HCT116 (cell line): ENCODE measurements at regions not wholly inside any gene's neighbourhood (a gene's known extent, or its start where the extent isn't known, plus 50 kb on each side); places are given as distances from the start of the nearest gene placed in this dataset.

Experiments
- ATAC-seq: fragments of 200-7000 bp; cut with Tn5 transposase; 2 replicates; pipeline ENCODE4 v1.9.1; 2020; ENCODE audit warnings: mild to moderate bottlenecking, moderate library complexity
- BruUV-seq: library from RNA; stranded (reverse); fragments of 400-500 nt; replicated peaks from 2 replicates; lab custom pipeline; 2021; lab: Mats Ljungman, UMichigan
- CTCF ChIA-PET: fragments of 300-600 bp; sonication (Branson Sonifier 250); formaldehyde crosslinking; loops from one replicate; lab custom pipeline; 2021; ENCODE audit warnings: antibody characterized with exemption; lab: Charles Lee
- POLR2A ChIA-PET: fragments of 300-600, 350-600 bp; sonication (Branson Sonifier 250); formaldehyde crosslinking; loops from one replicate; lab custom pipeline; 2021; ENCODE audit warnings: antibody characterized with exemption; lab: Charles Lee
- RAD21 ChIA-PET, 2 experiments: fragments of 300-600 bp; sonication (Branson Sonifier 250); formaldehyde crosslinking; loops; one replicate each; lab custom pipeline; 2023; ENCODE audit warnings: low total read pairs in 2 of 2; ENCODE audit not compliant: uncharacterized antibody in 2 of 2, unreplicated experiment in 2 of 2, low non-redundant PET in 1 of 2; lab: Charles Lee
- DNase-seq: peaks from one replicate; pipeline ENCODE4 v3.0.0-alpha.2; 2010; ENCODE audit warnings: low read depth, low spot score
- H2AFZ ChIP-seq: fragments of 200-600 bp; shearing (Covaris generic), sonication (generic); 2 replicates; pipeline ENCODE4 v1.6.1; 2017; ENCODE audit warnings: low read depth, mixed run types, mixed read lengths, antibody characterized with exemption, low read length; ENCODE audit not compliant: poor library complexity, severe bottlenecking
- H3K27ac ChIP-seq: 2 replicates; pipeline ENCODE4 v1.5.1; 2012; ENCODE audit warnings: low read depth, low read length
- H3K27me3 ChIP-seq: fragments of 200-600 bp; sonication (generic); 2 replicates; pipeline ENCODE4 v1.6.1; 2016; ENCODE audit warnings: mixed run types, low read length, mixed read lengths; ENCODE audit not compliant: insufficient read depth
- H3K36me3 ChIP-seq, 2 experiments: fragments of 200-500 bp in 1 of 2; fragments of 200-600 bp in 1 of 2; sonication (Bioruptor generic) in 1 of 2; sonication (generic) in 1 of 2; 2 replicates each; pipeline versions ENCODE4 v1.5.1 to v1.6.1; 2014 to 2016; ENCODE audit warnings: low read length in 2 of 2, inconsistent platforms in 1 of 2, mixed read lengths in 1 of 2, mixed run types in 1 of 2; ENCODE audit not compliant: insufficient read depth in 2 of 2, control insufficient read depth in 1 of 2
- H3K4me1 ChIP-seq, 2 experiments: fragments of 200-600 bp in 1 of 2; sonication (generic) in 1 of 2; 2 replicates each; pipeline versions ENCODE4 v1.5.1 to v1.6.1; 2012 to 2017; ENCODE audit warnings: low read length in 2 of 2, inconsistent platforms in 1 of 2, mild to moderate bottlenecking in 1 of 2, mixed read lengths in 1 of 2, mixed run types in 1 of 2, moderate library complexity in 1 of 2; ENCODE audit not compliant: insufficient read depth in 2 of 2, control insufficient read depth in 1 of 2
- H3K4me2 ChIP-seq: fragments of 200-600 bp; sonication (generic); 2 replicates; pipeline ENCODE4 v1.6.1; 2017; ENCODE audit warnings: mixed run types, low read length, mixed read lengths
- H3K4me3 ChIP-seq, 2 experiments: fragments of 200-600 bp in 1 of 2; sonication (generic) in 1 of 2; replicated peaks in 1 of 2; 2 replicates each; pipeline ENCODE4 v1.5.1; 2011 to 2016; ENCODE audit warnings: low read length in 2 of 2, control low read depth in 1 of 2, low read depth in 1 of 2, mild to moderate bottlenecking in 1 of 2, mixed read lengths in 1 of 2, mixed run types in 1 of 2
- H3K79me2 ChIP-seq: fragments of 200-600 bp; sonication (generic); 2 replicates; pipeline ENCODE4 v1.6.1; 2017; ENCODE audit warnings: mild to moderate bottlenecking, mixed run types, low read length, moderate library complexity, mixed read lengths; ENCODE audit not compliant: insufficient read depth
- H3K9ac ChIP-seq: fragments of 200-600 bp; sonication (generic); 2 replicates; pipeline ENCODE4 v1.6.1; 2016; ENCODE audit warnings: low read length, mixed read lengths
- H3K9me2 ChIP-seq: fragments of 200-600 bp; sonication (generic), shearing (Covaris generic); 2 replicates; pipeline ENCODE4 v1.6.1; 2017; ENCODE audit warnings: mixed run types, mild to moderate bottlenecking, moderate library complexity; ENCODE audit not compliant: insufficient read depth
- H3K9me3 ChIP-seq, 2 experiments: fragments of 200-500 bp in 1 of 2; fragments of 200-600 bp in 1 of 2; sonication (Bioruptor generic) in 1 of 2; sonication (generic) in 1 of 2; 2 replicates each; pipeline ENCODE4 v1.6.1; 2014 to 2017; ENCODE audit warnings: low read length in 2 of 2, mixed read lengths in 2 of 2, inconsistent platforms in 1 of 2, low read depth in 1 of 2, mild to moderate bottlenecking in 1 of 2, mixed run types in 1 of 2, moderate library complexity in 1 of 2; ENCODE audit not compliant: control insufficient read depth in 1 of 2, insufficient read depth in 1 of 2
- H4K20me1 ChIP-seq: fragments of 200-600 bp; sonication (generic), shearing (Covaris generic); 2 replicates; pipeline ENCODE4 v1.6.1; 2017; ENCODE audit warnings: mixed run types, mild to moderate bottlenecking, moderate library complexity; ENCODE audit not compliant: insufficient read depth
- ATF3 ChIP-seq: IDR thresholded peaks from 2 replicates; pipeline ENCODE4 v1.6.1; 2012
- CBX3 ChIP-seq: IDR thresholded peaks from 2 replicates; pipeline ENCODE4 v1.6.1; 2012; ENCODE audit warnings: low read depth
- CEBPB ChIP-seq: IDR thresholded peaks from 2 replicates; pipeline ENCODE4 v1.6.1; 2012; ENCODE audit warnings: low read depth
- CTCF ChIP-seq, 3 experiments: fragments of 200-600 bp in 1 of 3; sonication (generic) in 1 of 3; IDR thresholded peaks in 2 of 3; conservative IDR thresholded peaks in 1 of 3; 2 replicates each; pipeline ENCODE4 v1.5.1; 2012 to 2017; ENCODE audit warnings: low read depth in 2 of 3, low read length in 2 of 3, antibody characterized with exemption in 1 of 3, borderline replicate concordance in 1 of 3, control low read depth in 1 of 3, mild to moderate bottlenecking in 1 of 3, mixed read lengths in 1 of 3, mixed run types in 1 of 3, moderate library complexity in 1 of 3; ENCODE audit not compliant: insufficient read depth in 1 of 3
- EGR1 ChIP-seq: IDR thresholded peaks from 2 replicates; pipeline ENCODE4 v1.6.1; 2012; ENCODE audit warnings: low read depth
- ELF1 ChIP-seq: IDR thresholded peaks from 2 replicates; pipeline ENCODE4 v1.6.1; 2012; ENCODE audit warnings: low read depth, borderline replicate concordance
- EZH2phosphoT487 ChIP-seq: fragments of 200-600 bp; IDR thresholded peaks from 2 replicates; pipeline ENCODE4 v1.6.1; 2018; ENCODE audit warnings: antibody characterized with exemption, borderline replicate concordance
- FOSL1 ChIP-seq: IDR thresholded peaks from 2 replicates; pipeline ENCODE4 v1.6.1; 2012; ENCODE audit warnings: low read depth
- JUND ChIP-seq: IDR thresholded peaks from 2 replicates; pipeline ENCODE4 v1.6.1; 2012
- MAX ChIP-seq: IDR thresholded peaks from 2 replicates; pipeline ENCODE4 v1.6.1; 2012
- POLR2A ChIP-seq: IDR thresholded peaks from 2 replicates; pipeline ENCODE4 v1.7.0; 2011; ENCODE audit warnings: borderline replicate concordance; ENCODE audit not compliant: insufficient read depth, insufficient read length; ENCODE audit errors: extremely low read depth
- RAD21 ChIP-seq: IDR thresholded peaks from 2 replicates; pipeline ENCODE4 v1.6.1; 2012; ENCODE audit warnings: low read depth, mild to moderate bottlenecking
- REST ChIP-seq: IDR thresholded peaks from 2 replicates; pipeline ENCODE4 v1.6.1; 2012; ENCODE audit warnings: low read depth
- SIN3A ChIP-seq: IDR thresholded peaks from 2 replicates; pipeline ENCODE4 v1.6.1; 2012; ENCODE audit warnings: low read depth
- SP1 ChIP-seq: IDR thresholded peaks from 2 replicates; pipeline ENCODE4 v1.6.1; 2012; ENCODE audit warnings: low read depth
- SRF ChIP-seq: IDR thresholded peaks from 2 replicates; pipeline ENCODE4 v1.6.1; 2012; ENCODE audit warnings: low read depth
- YY1 ChIP-seq: IDR thresholded peaks from 2 replicates; pipeline ENCODE4 v1.6.1; 2011; ENCODE audit warnings: low read length, low read depth, moderate library complexity, mild to moderate bottlenecking; ENCODE audit not compliant: insufficient replicate concordance; ENCODE audit errors: extremely low read depth
- ZBTB33 ChIP-seq: IDR thresholded peaks from 2 replicates; pipeline ENCODE4 v1.6.1; 2011; ENCODE audit warnings: mild to moderate bottlenecking, low read length, moderate library complexity; ENCODE audit not compliant: insufficient replicate concordance; ENCODE audit errors: extremely low read depth
- ZFX ChIP-seq: fragments of 450-650 bp; IDR thresholded peaks from 2 replicates; pipeline ENCODE4 v1.6.1; 2017
- ZNF274 ChIP-seq: fragments of 200-500 bp; sonication (Bioruptor generic); IDR thresholded peaks from 2 replicates; pipeline ENCODE4 v1.6.1; 2014; ENCODE audit warnings: mild to moderate bottlenecking, low read depth, low read length, inconsistent platforms
- intact Hi-C: fragments of 100-400 bp; cut with micrococcal nuclease; formaldehyde crosslinking; loops from 2 replicates; pipeline ENCODE4 v1.10.0; 2022

- POLR2A ChIA-PET: no interaction called here
- no peaks in the 10 kb centered on the region for H3K79me2 ChIP-seq
- BruUV-seq: no TSS peak
Observed at GRCh38 chr2:220064111-220065030, 436.9 kb downstream of the SLC4A3 start.

More at GRCh38 chr2:220064111-220065030, 436.9 kb downstream of the SLC4A3 start:
- Histone ChIP-seq H3K27ac (no peak overlapping the region), H3K27me3 (no peaks in the 10 kb centered on the region), H3K9me2 (no peaks in the 10 kb centered on the region), H3K9me3 (no peaks in the 10 kb centered on the region), H3K4me1 (no peaks in the 10 kb centered on the region), H3K4me3 (no peak overlapping the region), H4K20me1 (no peaks in the 10 kb centered on the region; the same call in 1 of the 2 replicates), H2AFZ (no peak overlapping the region), H3K9ac (no peak overlapping the region), H3K4me2 (no peak overlapping the region), H3K36me3 (peaks cover 0 to 2% of the 10 kb centered on the region in 2 experiments; a peak in 1 of 4 replicates)
- CTCF ChIA-PET: no interaction called here
- no peak for ATAC-seq
- no peak for DNase-seq
- TF ChIP-seq CBX3 (no peak), ATF3 (no peak), JUND (no peak), ZBTB33 (no peak), YY1 (no peak), FOSL1 (no peak), RAD21 (no peak), ZFX (no peak), ELF1 (no peak), ZNF274 (no peak), EZH2phosphoT487 (no peak), SP1 (no peak), SIN3A (no peak), REST (no peak), EGR1 (no peak), SRF (no peak), POLR2A (no peak), CEBPB (no peak), MAX (no peak), CTCF (IDR thresholded peaks at IDR 0.05 in 2 of 3, conservative IDR thresholded peaks at IDR 0.05 in 1 of 3; ENCODE audit: borderline replicate concordance in 1 of 3, insufficient read depth in 1 of 3, low read depth in 2 of 3, low read length in 2 of 3) (no peak)
- intact Hi-C loops: no loop called here
- RAD21 ChIA-PET: no interaction called here
